22Rv1 (cell line): ENCODE measurements at regions not wholly inside any gene's neighbourhood (a gene's known extent, or its start where the extent isn't known, plus 50 kb on each side); places are given as distances from the start of the nearest gene placed in this dataset.

Source experiments
- CTCF ChIP-seq: fragments of 450-650 bp; IDR thresholded peaks from 2 replicates; pipeline ENCODE4 v1.5.1; 2017; ENCODE audit warnings: mild to moderate bottlenecking
- ZFX ChIP-seq: fragments of 450-650 bp; IDR thresholded peaks from 2 replicates; pipeline ENCODE4 v1.6.1; 2017; ENCODE audit warnings: antibody characterized with exemption, borderline replicate concordance

- TF ChIP-seq CTCF (no peak), ZFX (no peak)
Measured at GRCh38 chr3:3308809-3309208, 129.3 kb upstream of the CRBN start.
